Tibial nerve (tissue), 3 donors: ENCODE measurements at regions not wholly inside any gene's neighbourhood (a gene's known extent, or its start where the extent isn't known, plus 50 kb on each side); places are given as distances from the start of the nearest gene placed in this dataset.

ENCODE experiments used
- CTCF ChIP-seq, 5 experiments: fragments of 200-600 bp in 3 of 5; fragments of 450-650 bp in 2 of 5; sonication (generic) in 3 of 5; IDR thresholded peaks; one replicate each; pipeline ENCODE4 v1.5.1; 2016 to 2019; ENCODE audit warnings: antibody characterized with exemption in 5 of 5, mild to moderate bottlenecking in 3 of 5, moderate library complexity in 2 of 5
- POLR2A ChIP-seq, 2 donors: fragments of 450-650 bp; IDR thresholded peaks; one replicate each; pipeline ENCODE4 v1.6.1; 2017; ENCODE audit warnings: antibody characterized with exemption in 2 of 2, mild to moderate bottlenecking in 2 of 2, moderate library complexity in 2 of 2

- no peak for TF ChIP-seq CTCF (IDR thresholded peaks at IDR 0.05)
- TF ChIP-seq POLR2A (IDR thresholded peaks at IDR 0.05), result no peak
These were observed 172.3 kb downstream of the TGFB2 start for GRCh38 chr1:218517459-218517858.
